ENCODE measurements at regions not wholly inside any gene's neighbourhood (a gene's known extent, or its start where the extent isn't known, plus 50 kb on each side); places are given as distances from the start of the nearest gene placed in this dataset.
A peak's percentile ranks its signal among the peaks of the same experiment; 100 is the strongest.

GRCh38 chr17:73933871-73934270 lies 269.6 kb upstream of the RPL38 start:
- DNase-seq = no peak

DNA sequence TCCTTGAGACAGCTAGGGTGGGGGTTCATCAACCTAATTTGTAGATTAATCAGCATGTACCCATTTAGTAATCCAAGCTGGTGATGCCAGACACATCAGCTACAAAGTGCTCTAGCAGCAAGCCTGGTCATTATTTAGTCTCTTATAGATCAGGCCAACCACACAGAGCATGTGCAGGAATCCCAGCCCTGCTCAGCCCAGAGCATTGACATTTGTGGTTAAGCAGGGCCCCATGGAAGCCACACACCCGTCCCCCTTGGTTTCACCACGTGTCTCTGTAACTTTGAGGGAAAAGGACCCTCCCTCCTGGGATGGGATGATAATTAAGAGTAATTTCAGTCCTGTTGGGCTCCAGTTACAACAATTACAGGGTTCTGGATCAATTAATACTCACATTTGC lies 268.8 kb upstream of the RPL38 start:
- DNase-seq = no peak

- no peak for DNase-seq
Measured at GRCh38 chr17:73936908-73937627, 266.4 kb upstream of the RPL38 start.

DNA sequence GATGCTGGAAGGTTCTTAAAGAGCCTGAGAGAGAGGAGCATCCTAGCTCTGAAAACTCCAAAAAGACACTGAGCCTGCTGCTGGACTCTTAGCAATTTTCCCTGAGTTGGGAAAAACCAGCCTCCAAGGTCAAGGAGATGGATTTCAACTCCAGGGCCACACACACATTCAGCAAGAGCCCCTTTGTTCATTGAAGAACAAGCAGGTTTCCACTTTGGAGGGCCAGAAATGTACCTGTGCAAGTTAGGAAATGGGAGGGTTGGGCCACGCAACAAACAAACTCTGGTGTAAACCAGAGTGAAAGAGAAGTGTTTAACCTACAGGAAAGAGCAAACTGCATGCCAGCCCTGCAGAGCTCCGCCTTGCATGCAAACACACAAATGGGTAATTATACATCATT lies 264.8 kb upstream of the RPL38 start:
- DNase-seq = no peak

DNA sequence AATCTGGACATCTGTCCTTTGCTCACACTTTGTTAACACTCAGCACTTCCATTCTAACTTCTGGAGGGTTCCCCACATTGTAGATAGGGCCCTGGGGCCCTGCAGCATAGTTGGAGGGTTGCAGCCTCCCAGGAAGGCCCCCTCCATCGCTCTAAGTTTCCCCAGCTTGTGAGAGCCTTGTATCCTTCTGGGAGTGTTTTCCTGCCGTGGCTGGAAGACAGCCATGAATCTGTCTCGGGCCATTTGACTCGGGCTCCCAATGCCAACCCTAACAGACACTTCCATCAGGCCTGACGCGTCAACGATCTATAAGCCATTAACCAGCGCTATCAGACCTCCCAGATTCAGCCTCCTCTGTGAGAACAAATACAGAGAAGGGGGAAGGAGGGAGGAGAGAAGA lies 263.7 kb upstream of the RPL38 start:
- DNase-seq = no peak

DNA sequence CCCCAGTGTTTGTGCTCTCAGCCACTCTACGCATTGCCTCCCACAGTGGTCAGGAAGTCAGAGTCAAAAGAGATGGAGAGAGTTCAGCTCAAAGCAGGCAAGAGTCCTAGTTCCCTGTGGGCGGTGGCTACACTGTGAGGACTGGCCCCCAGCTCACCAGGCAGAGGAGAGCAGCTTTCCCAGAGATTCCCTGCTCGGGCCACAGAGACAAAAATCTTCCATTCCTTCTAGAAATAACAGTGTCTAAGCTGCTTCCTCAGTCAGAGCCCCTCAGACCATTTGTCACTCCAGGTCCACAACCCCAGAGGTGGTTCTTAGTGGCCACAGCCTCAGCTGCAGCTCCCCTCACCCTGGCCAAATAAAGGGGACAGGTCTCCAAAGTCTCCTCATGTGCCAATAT lies 263.0 kb upstream of the RPL38 start:
- no peak for DNase-seq

- no peak for DNase-seq
Measured at GRCh38 chr17:73941919-73942530, 261.5 kb upstream of the RPL38 start.

GRCh38 chr17:73942703-73943415 lies 260.6 kb upstream of the RPL38 start:
- no peak for DNase-seq

GRCh38 chr17:73943416-73944110 lies 259.9 kb upstream of the RPL38 start:
- no peak for DNase-seq

DNA sequence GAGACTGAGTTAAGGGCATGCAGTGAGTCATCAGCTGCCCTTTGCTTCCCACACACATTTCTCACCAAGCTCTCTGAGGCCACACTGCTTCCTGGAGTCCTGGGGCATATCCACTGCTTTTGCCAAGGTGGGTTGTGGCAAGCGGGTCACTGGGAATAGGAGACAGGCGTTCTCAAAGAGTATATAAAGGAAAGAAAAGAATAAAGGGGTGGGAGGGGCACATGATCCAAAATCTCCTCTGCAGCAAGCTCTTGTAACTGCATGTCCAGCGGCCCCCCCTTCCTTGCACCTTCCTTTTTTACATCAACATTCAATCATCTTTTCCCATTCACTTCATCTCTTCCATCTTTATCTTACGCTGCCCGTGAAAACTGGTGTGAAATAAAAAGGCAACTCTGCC lies 259.1 kb upstream of the RPL38 start:
- no peak for DNase-seq

DNA sequence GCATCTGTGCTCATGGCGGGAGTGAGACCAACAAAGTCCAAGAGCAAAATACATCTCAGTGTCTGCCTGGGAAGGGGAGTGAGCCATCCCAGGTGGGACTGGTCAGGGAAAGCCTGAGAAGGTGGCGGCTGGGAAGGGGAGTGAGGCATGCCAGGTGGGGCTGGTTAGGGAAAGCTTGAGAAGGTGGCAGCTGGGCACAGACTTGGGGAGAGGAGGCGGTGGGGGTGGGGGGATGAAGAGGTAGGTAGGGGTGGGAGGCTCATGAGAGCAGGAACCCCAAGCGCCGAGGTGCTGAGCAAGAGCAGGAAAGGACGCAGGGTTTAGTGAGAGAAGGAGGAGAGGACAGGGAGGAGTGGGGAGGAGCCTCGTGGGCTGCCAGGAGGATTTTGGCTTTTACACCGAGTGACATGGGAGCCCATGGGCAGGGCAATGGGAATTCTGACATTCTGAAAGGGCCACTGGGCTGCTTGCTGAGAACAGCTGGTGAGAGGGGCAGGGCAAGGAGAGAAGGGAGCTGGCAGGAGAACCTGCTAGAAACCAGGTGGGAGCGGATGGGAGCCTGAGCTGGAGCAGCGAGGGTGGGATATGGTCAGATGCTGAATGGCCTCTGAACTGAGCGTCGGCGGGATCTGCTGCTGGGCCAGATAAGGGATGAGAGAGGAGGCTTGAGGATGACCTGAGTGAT lies 256.1 kb upstream of the RPL38 start:
- no peak for DNase-seq

GRCh38 chr17:73947966-73948355 lies 255.5 kb upstream of the RPL38 start:
- no peak for DNase-seq

GRCh38 chr17:73949903-73950592 lies 253.4 kb upstream of the RPL38 start:
- DNase-seq = no peak

- DNase-seq = no peak
Measured at GRCh38 chr17:73950593-73950914, 252.9 kb upstream of the RPL38 start.

DNA sequence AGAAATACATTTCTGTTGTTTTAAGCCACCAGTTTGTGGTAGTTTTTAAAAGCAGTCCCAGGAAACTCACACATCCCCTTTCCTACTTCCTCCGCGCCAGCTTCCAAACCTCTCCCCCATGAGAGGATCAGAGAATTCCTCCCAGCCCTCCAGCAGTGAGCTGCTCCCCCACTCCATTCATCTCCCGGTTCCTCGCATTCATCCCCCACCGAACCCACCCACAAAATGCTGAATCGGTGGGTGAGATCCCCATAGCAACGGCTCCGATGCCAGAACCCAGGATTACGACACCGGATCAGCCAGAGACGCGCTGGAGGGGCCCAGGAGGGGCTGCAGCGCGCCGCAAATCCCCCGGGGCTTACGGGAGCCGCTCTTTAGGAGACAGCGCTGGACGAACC lies 251.4 kb upstream of the RPL38 start:
- no peak for DNase-seq

GRCh38 chr17:73952480-73953205 lies 250.8 kb upstream of the RPL38 start:
- DNase-seq = peak; percentile 3

DNA sequence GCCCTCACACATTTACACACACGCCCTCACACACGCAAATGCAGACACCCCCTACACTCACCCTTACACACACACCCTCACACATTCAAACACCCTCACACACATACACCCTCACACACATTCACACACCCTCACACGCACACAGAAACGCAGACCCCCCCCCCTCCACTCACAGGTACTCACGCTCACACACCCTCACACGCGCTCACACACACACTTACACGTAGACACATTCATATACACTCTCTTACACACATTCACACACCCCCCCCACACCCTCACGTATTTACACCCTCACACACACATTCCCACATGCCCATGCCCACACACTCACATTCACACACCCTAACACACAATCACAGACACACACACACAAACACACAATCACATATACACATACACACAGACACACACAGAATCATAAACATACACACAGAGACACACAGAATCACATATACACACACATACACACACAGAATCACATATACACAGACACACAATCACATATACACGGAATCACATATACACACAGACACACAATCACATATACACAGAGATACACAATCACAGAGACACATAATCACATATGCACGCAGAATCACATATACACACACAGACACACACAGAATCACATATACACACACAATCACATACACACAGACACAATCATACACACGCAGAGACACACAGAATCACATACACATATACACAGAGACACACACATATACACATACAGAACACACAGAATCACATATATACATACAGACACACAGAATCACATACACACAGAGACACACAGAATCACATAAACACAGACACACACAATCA lies 250.1 kb upstream of the RPL38 start:
- DNase-seq = no peak

DNA sequence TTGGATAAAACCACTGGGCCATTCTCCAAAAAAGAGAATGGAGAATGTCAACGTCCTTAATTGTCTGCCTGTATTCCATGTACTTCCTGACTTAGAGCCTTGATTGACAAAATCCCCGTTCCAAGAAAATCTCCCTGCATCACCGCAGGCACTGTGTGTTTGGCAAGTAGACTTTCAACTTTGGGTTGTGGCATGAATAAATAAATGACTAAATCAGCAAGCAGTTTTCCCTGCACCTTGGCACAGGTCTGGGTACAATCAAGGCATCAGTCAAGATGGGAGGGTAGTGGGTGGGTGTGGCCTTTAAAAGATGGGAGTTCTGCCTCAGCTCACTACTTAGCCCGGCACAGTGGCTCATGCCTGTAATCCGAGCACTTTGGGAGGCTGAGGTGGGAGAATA lies 248.5 kb upstream of the RPL38 start:
- no peak for DNase-seq

GRCh38 chr17:73955616-73956015 lies 247.9 kb upstream of the RPL38 start:
- no peak for DNase-seq

DNA sequence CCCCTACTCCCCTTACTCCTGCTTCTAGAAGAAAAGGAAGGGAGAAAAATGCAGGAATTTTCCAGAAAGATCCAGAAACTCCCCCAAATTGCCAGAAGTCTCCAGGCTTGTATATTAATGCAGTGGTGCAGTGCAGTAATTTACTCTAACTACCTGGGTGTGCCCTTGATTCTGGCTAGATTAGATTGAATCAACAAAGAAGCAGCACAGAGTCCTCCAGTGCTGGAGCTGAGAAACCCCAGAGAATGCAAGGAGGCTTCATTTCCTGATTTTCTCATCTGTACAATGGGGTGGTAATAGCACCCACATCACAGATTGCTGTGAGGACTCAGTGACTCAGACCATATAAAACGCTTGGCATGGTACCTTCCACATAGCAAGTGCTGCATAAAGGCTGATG lies 247.3 kb upstream of the RPL38 start:
- DNase-seq = no peak

All from T-helper 9 cell (primary cell).